H1 (cell line): ENCODE measurements at regions not wholly inside any gene's neighbourhood (a gene's known extent, or its start where the extent isn't known, plus 50 kb on each side); places are given as distances from the start of the nearest gene placed in this dataset.

Source experiments
- ASH2L ChIP-seq: fragments of 200-600, 300-600 bp; sonication (generic); IDR thresholded peaks from one replicate; pipeline ENCODE4 v1.7.1; 2017; ENCODE audit warnings: low read length
- CBX5 ChIP-seq: fragments of 300-800, 300-1000 bp; sonication (generic); IDR thresholded peaks from 2 replicates; pipeline ENCODE4 v1.7.1; 2016; ENCODE audit warnings: antibody characterized with exemption, low read length, low read depth
- EGR1 ChIP-seq: IDR thresholded peaks from 2 replicates; pipeline ENCODE4 v1.6.1; 2011; ENCODE audit warnings: low read depth, low read length, borderline replicate concordance
- HDAC6 ChIP-seq: IDR thresholded peaks from one replicate; pipeline ENCODE4 v1.7.1; 2012; ENCODE audit warnings: low read depth, mild to moderate bottlenecking, inconsistent platforms, low read length, moderate library complexity
- KDM4A ChIP-seq: IDR thresholded peaks from one replicate; pipeline ENCODE4 v1.7.1; 2012; ENCODE audit warnings: low read depth, mild to moderate bottlenecking, moderate library complexity, low read length, inconsistent platforms; ENCODE audit not compliant: severe bottlenecking
- KDM5A ChIP-seq: fragments of 200-600 bp; IDR thresholded peaks from 2 replicates; pipeline ENCODE4 v1.7.1; 2012; ENCODE audit warnings: mild to moderate bottlenecking, low read length, inconsistent platforms, mixed read lengths
- RBBP5 ChIP-seq: IDR thresholded peaks from 2 replicates; pipeline ENCODE4 v1.7.1; 2012; ENCODE audit warnings: low read depth, mild to moderate bottlenecking, inconsistent platforms, low read length, moderate library complexity, borderline replicate concordance
- RNF2 ChIP-seq: fragments of 200-900, 300-1000 bp; sonication (generic); IDR thresholded peaks from 2 replicates; pipeline ENCODE4 v1.7.1; 2016; ENCODE audit warnings: borderline replicate concordance, low read depth, mild to moderate bottlenecking, antibody characterized with exemption, low read length; ENCODE audit not compliant: poor library complexity, severe bottlenecking; ENCODE audit errors: missing control alignments
- SAP30 ChIP-seq: fragments of 300-600 bp; sonication (generic); IDR thresholded peaks from 2 replicates; pipeline ENCODE4 v1.7.1; 2012; ENCODE audit warnings: low read length, moderate library complexity, mild to moderate bottlenecking, inconsistent platforms; ENCODE audit not compliant: insufficient read depth, insufficient replicate concordance
- SIX5 ChIP-seq: IDR thresholded peaks from 2 replicates; pipeline ENCODE4 v1.6.1; 2011; ENCODE audit warnings: mild to moderate bottlenecking, low read depth, low read length
- SP1 ChIP-seq: IDR thresholded peaks from 2 replicates; pipeline ENCODE4 v1.6.1; 2011; ENCODE audit warnings: low read depth, low read length
- SP4 ChIP-seq: IDR thresholded peaks from 2 replicates; pipeline ENCODE4 v1.6.1; 2012; ENCODE audit warnings: low read length, inconsistent platforms
- SRF ChIP-seq: IDR thresholded peaks from 2 replicates; pipeline ENCODE4 v1.6.1; 2011; ENCODE audit warnings: mild to moderate bottlenecking, low read depth, low read length, moderate library complexity
- TEAD4 ChIP-seq: IDR thresholded peaks from 2 replicates; pipeline ENCODE4 v1.6.1; 2012; ENCODE audit warnings: low read depth, low read length, inconsistent platforms, mixed read lengths
- TF ChIP-seq, protein P1 (sequence below): IDR thresholded peaks from 2 replicates; pipeline ENCODE4 v1.6.1; 2011; ENCODE audit warnings: low read depth, mild to moderate bottlenecking, low read length; ENCODE audit not compliant: insufficient read depth
- TF ChIP-seq, protein P2 (sequence below): IDR thresholded peaks from 2 replicates; pipeline ENCODE4 v1.6.1; 2012; ENCODE audit warnings: inconsistent platforms
- TF ChIP-seq, protein P3 (sequence below): IDR thresholded peaks from 2 replicates; pipeline ENCODE4 v1.6.1; 2011; ENCODE audit warnings: low read length, improper control_type of control experiment

DNA sequence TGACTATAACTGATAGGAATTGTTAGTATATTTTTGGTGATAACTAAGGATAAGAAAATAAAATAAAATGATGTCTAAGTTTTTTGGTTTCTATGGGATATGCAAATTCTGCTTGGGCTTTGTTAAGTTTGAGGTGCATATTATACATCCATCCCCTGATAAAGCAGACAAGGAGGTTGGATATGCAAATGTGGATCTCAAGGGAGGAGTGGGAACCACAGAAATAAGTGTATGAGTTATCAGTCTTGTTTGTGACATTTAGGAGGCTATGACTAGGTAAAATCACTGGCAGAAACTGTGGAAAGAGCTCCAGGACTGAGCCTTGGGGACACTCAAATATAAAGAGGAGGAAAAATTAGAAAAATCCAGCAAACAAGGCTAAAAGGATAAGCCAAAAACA, 719.4 kb downstream of the RERGL start (continued):
- TF ChIP-seq, protein P1, sequence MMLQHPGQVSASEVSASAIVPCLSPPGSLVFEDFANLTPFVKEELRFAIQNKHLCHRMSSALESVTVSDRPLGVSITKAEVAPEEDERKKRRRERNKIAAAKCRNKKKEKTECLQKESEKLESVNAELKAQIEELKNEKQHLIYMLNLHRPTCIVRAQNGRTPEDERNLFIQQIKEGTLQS, result no peak
- TF ChIP-seq EGR1 (no peak), SP4 (no peak), KDM5A (no peak), SRF (no peak), RBBP5 (no peak), CBX5 (no peak), TEAD4 (no peak), ASH2L (no peak), KDM4A (no peak), SIX5 (no peak), HDAC6 (no peak), SAP30 (no peak), SP1 (no peak), RNF2 (no peak)
- TF ChIP-seq, protein P2, sequence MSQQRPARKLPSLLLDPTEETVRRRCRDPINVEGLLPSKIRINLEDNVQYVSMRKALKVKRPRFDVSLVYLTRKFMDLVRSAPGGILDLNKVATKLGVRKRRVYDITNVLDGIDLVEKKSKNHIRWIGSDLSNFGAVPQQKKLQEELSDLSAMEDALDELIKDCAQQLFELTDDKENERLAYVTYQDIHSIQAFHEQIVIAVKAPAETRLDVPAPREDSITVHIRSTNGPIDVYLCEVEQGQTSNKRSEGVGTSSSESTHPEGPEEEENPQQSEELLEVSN, result no peak
- TF ChIP-seq, protein P3, sequence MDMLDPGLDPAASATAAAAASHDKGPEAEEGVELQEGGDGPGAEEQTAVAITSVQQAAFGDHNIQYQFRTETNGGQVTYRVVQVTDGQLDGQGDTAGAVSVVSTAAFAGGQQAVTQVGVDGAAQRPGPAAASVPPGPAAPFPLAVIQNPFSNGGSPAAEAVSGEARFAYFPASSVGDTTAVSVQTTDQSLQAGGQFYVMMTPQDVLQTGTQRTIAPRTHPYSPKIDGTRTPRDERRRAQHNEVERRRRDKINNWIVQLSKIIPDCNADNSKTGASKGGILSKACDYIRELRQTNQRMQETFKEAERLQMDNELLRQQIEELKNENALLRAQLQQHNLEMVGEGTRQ, result no peak
- TF ChIP-seq, all 59 proteins: peak for 0
